SU-DHL-6 (cell line): ENCODE measurements at regions not wholly inside any gene's neighbourhood (a gene's known extent, or its start where the extent isn't known, plus 50 kb on each side); places are given as distances from the start of the nearest gene placed in this dataset.
"Not testable (repeated sequence)": the region's sequence is repeated elsewhere in the genome, so short reads cannot be mapped to it uniquely, and the experiment has no call there.

Source experiments
- CTCF ChIP-seq: fragments of 200-600 bp; sonication (generic); IDR thresholded peaks from one replicate; pipeline ENCODE4 v1.5.1; 2017; ENCODE audit warnings: antibody characterized with exemption, mild to moderate bottlenecking, low read length, moderate library complexity; ENCODE audit not compliant: insufficient read depth, poor library complexity, severe bottlenecking
- EZH2phosphoT487 ChIP-seq: fragments of 200-600 bp; sonication (generic), shearing (Covaris generic); conservative IDR thresholded peaks from 2 replicates; pipeline ENCODE4 v1.6.1; 2018; ENCODE audit warnings: mild to moderate bottlenecking, antibody characterized with exemption, low read length, moderate library complexity, mixed read lengths

GRCh38 chr18:59039040-59039320 lies 100.7 kb upstream of the SEC11C start:
- TF ChIP-seq CTCF, EZH2phosphoT487: not testable (repeated sequence)
